GM19395 (cell line): ENCODE measurements at regions not wholly inside any gene's neighbourhood (a gene's known extent, or its start where the extent isn't known, plus 50 kb on each side); places are given as distances from the start of the nearest gene placed in this dataset.
"Not testable (repeated sequence)": the region's sequence is repeated elsewhere in the genome, so short reads cannot be mapped to it uniquely, and the experiment has no call there.

Experiments used
- ATAC-seq: cut with Tn5 transposase; IDR thresholded peaks from one replicate; pipeline ENCODE4 v1.9.1; 2021; ENCODE audit warnings: mild to moderate bottlenecking, moderate library complexity; ENCODE audit not compliant: unreplicated experiment

GRCh38 chr11:127800989-127801688, 786.2 kb downstream of the ETS1 start:
- no peak for ATAC-seq

GRCh38 chr11:127795326-127795725, 792.0 kb downstream of the ETS1 start:
- ATAC-seq: no peak

GRCh38 chr11:127791844-127792243, 791.3 kb upstream of the KIRREL3 start:
- ATAC-seq: no peak

GRCh38 chr11:127790592-127790991, 790.0 kb upstream of the KIRREL3 start:
- no peak for ATAC-seq

- ATAC-seq: no peak
Observed at GRCh38 chr11:127789927-127790326, 789.4 kb upstream of the KIRREL3 start.

GRCh38 chr11:127772938-127773337, 772.4 kb upstream of the KIRREL3 start:
- ATAC-seq: not testable (repeated sequence)

GRCh38 chr11:127768931-127769330, 768.4 kb upstream of the KIRREL3 start:
- not testable (repeated sequence) for ATAC-seq

GRCh38 chr11:127766734-127767133, 766.2 kb upstream of the KIRREL3 start:
- ATAC-seq: no peak

- ATAC-seq: no peak
Observed at GRCh38 chr11:127738771-127739286, 738.3 kb upstream of the KIRREL3 start.

GRCh38 chr11:127737499-127737898, 736.9 kb upstream of the KIRREL3 start:
- no peak for ATAC-seq

- no peak for ATAC-seq
Observed at GRCh38 chr11:127733552-127733951, 733.0 kb upstream of the KIRREL3 start.

- ATAC-seq: no peak
Observed at GRCh38 chr11:127726367-127726766, 725.8 kb upstream of the KIRREL3 start.

- no peak for ATAC-seq
Observed at GRCh38 chr11:127723714-127724113, 723.1 kb upstream of the KIRREL3 start.

GRCh38 chr11:127713226-127713625, 712.7 kb upstream of the KIRREL3 start:
- no peak for ATAC-seq

- no peak for ATAC-seq
Observed at GRCh38 chr11:127711748-127712147, 711.2 kb upstream of the KIRREL3 start.

GRCh38 chr11:127710831-127711230, 710.3 kb upstream of the KIRREL3 start:
- ATAC-seq: no peak

GRCh38 chr11:127709960-127710359, 709.4 kb upstream of the KIRREL3 start:
- ATAC-seq: no peak

- ATAC-seq: no peak
Observed at GRCh38 chr11:127693686-127694085, 693.1 kb upstream of the KIRREL3 start.

- ATAC-seq: no peak
Observed at GRCh38 chr11:127683321-127683720, 682.8 kb upstream of the KIRREL3 start.

- no peak for ATAC-seq
Observed at GRCh38 chr11:127679816-127680545, 679.4 kb upstream of the KIRREL3 start.

GRCh38 chr11:127678631-127679030, 678.1 kb upstream of the KIRREL3 start:
- no peak for ATAC-seq
